Fibroblast of mammary gland (primary cell): ENCODE measurements at regions not wholly inside any gene's neighbourhood (a gene's known extent, or its start where the extent isn't known, plus 50 kb on each side); places are given as distances from the start of the nearest gene placed in this dataset.

Experiments
- DNase-seq: peaks from one replicate; pipeline ENCODE4 v3.0.0-alpha.2; 2010; ENCODE audit warnings: low read depth
- H3K4me3 ChIP-seq: 2 replicates; pipeline ENCODE4 v1.5.1; 2011; ENCODE audit warnings: low read depth, mild to moderate bottlenecking, low read length, moderate library complexity; ENCODE audit not compliant: control insufficient read depth
- TF ChIP-seq, protein P1 (sequence below): conservative IDR thresholded peaks from 2 replicates; pipeline ENCODE4 v1.5.1; 2011; ENCODE audit warnings: low read depth, low read length, inconsistent platforms; ENCODE audit not compliant: control insufficient read depth, insufficient read depth

DNA sequence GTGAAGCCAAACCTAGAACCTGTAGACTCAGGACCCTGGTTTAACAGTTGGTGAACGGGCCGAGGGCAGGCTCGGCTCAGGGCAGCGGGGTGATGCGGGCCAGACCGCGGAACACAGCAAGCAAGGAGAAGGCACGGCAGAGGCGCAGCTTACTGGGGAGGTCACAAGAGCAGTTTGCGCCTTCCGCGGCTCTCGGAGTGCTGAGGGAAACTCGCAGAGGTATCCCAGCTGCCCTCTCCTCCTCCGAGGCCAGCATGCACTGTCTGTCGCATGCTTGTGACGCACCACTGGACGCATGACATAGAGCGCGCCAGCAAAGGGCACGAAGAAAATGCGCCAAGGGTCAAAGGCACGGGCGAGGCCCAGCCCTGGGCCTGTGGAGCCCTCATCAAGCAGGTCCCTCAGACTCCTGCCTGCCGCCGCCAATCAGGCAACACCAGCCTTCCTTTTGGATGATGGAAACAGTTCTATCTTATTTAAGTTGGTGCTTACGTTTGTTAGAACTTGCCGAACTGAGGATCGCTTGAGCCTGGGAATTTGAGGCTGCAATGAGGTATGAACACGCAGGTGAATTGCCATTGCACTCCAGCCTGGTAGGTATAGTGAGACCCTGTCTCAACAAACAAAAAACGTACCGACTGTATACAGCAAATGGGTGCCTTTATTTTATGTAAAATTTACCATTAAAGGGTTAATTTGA is 574.3 kb upstream of the GHITM start:
- no peak for DNase-seq
- TF ChIP-seq, protein P1, sequence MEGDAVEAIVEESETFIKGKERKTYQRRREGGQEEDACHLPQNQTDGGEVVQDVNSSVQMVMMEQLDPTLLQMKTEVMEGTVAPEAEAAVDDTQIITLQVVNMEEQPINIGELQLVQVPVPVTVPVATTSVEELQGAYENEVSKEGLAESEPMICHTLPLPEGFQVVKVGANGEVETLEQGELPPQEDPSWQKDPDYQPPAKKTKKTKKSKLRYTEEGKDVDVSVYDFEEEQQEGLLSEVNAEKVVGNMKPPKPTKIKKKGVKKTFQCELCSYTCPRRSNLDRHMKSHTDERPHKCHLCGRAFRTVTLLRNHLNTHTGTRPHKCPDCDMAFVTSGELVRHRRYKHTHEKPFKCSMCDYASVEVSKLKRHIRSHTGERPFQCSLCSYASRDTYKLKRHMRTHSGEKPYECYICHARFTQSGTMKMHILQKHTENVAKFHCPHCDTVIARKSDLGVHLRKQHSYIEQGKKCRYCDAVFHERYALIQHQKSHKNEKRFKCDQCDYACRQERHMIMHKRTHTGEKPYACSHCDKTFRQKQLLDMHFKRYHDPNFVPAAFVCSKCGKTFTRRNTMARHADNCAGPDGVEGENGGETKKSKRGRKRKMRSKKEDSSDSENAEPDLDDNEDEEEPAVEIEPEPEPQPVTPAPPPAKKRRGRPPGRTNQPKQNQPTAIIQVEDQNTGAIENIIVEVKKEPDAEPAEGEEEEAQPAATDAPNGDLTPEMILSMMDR = no peak
- H3K4me3 ChIP-seq = no peak overlapping the region

DNA sequence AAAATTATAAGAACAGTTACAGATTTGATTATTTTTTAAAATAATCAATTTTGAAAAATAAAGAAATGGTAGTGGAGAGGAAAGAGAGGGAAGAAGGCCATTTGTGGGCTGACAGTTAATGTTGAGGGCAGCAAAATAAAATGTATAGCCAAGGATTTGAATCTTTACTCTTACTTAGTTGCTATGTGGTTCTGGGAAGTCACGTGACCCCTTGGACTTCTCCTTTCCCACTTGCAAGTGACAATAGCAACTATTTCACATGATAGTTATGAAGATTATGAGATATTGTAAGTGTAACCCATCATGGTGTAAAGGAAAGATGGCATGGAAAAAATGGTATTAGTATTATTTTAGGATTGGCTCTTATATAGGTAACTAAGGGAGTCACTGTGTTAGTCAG is 567.3 kb upstream of the GHITM start:
- DNase-seq = no peak
- TF ChIP-seq, protein P1 = no peak
- H3K4me3 ChIP-seq = no peak overlapping the region

DNA sequence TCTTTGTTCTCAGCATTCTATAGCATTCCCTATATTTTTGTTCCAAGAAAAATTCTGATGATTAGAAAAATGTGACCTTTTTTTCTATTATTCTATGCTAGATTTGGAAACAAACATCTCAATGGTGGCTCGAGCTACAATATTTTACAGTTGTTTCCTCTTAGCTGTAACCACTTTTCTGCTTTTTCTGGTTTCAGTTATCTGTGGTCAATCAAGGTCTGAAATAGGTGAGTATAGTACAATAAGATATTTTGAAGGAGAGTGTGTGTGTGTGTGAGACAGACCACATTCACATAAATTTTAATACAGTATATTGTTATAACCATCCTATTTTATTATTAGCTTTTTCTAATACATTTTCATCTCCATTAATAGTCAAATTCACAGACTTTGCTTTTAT is 564.5 kb upstream of the GHITM start:
- TF ChIP-seq, protein P1 = no peak
- no peak for DNase-seq
- no peak overlapping the region for H3K4me3 ChIP-seq

DNA sequence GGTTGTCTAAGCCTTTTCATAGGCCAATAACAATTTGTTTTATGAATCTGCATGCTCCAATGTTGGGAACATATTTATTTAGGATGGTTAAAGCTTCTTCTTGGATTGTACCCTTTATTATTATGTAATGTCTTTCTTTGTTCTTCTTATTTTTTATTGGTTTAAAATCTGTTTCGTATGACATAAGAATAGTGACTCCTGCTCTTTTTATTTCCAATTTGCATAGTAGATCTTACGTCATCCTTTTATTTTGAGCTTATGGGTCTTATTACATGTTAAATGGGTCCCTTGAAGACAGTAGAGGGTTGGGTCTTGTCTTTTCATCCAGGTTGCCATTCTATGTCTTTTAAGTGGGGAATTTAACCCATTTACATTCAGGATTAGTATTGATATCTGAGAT is 561.9 kb upstream of the GHITM start:
- no peak for DNase-seq
- H3K4me3 ChIP-seq = no peak overlapping the region
- TF ChIP-seq, protein P1 = no peak

DNA sequence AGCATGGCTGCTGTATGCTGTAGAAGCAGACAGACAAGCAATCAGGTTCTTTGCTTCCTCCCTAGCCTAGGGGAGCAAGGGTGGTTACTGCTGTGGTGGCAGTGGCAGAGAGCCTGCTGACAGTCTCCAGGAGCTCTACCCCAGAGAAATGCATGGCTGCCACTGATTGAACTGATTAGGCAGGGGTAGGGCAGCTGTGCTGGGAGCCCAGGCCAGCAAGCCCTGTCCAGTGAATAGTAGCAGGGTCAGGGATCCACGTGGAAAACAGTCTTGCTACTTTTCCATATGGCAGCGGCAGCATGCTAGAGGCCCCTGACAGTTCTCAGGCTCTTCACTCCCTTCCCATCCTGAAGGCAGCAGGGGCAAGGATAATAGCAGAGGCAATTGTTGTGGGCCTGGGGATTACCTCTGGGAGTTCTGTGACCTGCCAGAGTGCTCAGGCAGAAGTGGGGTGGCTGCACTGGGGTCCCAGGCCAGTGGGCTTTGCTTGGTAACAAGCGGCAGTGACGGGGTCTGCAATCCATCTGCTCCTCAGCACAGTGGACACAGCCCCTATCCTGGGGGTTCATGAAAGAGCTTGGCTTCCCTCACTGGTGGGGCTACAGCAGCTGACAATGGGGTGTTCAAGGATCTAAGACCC is 558.8 kb upstream of the GHITM start:
- TF ChIP-seq, protein P1 = no peak
- DNase-seq = no peak
- H3K4me3 ChIP-seq = no peak overlapping the region

DNA sequence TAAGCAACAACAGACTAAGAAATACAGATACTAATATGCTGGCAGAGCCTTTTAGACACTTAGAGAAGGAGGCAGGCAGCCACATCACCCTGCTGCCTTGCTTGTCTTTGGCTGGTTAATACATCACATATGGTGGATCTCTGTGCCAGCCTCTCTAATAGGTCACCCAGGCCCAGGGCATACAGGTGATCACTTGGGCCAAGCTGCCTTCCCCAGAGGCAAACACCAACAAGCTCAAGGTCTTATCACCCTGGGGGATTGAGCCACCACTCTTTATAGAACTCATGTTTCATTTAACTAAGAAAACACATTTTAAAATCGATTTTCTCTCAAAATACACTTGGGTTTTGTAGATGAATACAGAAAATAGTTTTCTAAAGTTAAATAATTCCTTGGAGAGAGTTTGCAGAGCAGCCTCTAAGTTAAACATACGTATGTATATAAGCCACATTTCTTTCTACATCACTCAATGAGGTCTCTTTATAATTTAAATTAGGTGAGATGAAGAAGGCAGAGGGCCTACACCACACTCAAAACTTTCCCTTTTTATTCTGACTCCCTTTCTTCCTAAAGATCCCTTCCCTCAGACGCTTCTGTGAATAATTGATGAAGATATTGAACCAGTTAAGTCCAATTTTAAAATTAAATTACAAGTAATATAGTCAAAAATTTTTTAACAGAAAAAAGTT is 556.8 kb upstream of the GHITM start:
- DNase-seq = no peak
- no peak overlapping the region for H3K4me3 ChIP-seq
- TF ChIP-seq, protein P1 = no peak
